ENCODE measurements at regions not wholly inside any gene's neighbourhood (a gene's known extent, or its start where the extent isn't known, plus 50 kb on each side); places are given as distances from the start of the nearest gene placed in this dataset.

GRCh38 chr2:129720360-129720759, 259.1 kb upstream of the RAB6C start:
- no peak overlapping the region for H3K4me3 ChIP-seq (ENCODE audit: low read depth, low read length)
- in situ Hi-C loops (cut with HindIII; ENCODE audit: low sequenced_read_pairs), result no loop called here
- no peak for TF ChIP-seq CTCF (IDR thresholded peaks at IDR 0.05; ENCODE audit: low read depth, low read length)
- no peak for DNase-seq (ENCODE audit: low read depth, low spot score)

GRCh38 chr2:129720761-129721160, 258.7 kb upstream of the RAB6C start:
- in situ Hi-C loops (cut with HindIII; ENCODE audit: low sequenced_read_pairs), result no loop called here
- no peak for DNase-seq (ENCODE audit: low read depth, low spot score)
- H3K4me3 ChIP-seq (ENCODE audit: low read depth, low read length), result no peak overlapping the region
- no peak for TF ChIP-seq CTCF (IDR thresholded peaks at IDR 0.05; ENCODE audit: low read depth, low read length)

GRCh38 chr2:129721236-129721635, 258.2 kb upstream of the RAB6C start:
- H3K4me3 ChIP-seq (ENCODE audit: low read depth, low read length), result no peak overlapping the region
- in situ Hi-C loops (cut with HindIII; ENCODE audit: low sequenced_read_pairs), result no loop called here
- DNase-seq (ENCODE audit: low read depth, low spot score), result no peak
- TF ChIP-seq CTCF (IDR thresholded peaks at IDR 0.05; ENCODE audit: low read depth, low read length), result no peak

GRCh38 chr2:129721846-129722245, 257.6 kb upstream of the RAB6C start:
- in situ Hi-C loops (cut with HindIII; ENCODE audit: low sequenced_read_pairs), result no loop called here
- DNase-seq (ENCODE audit: low read depth, low spot score), result no peak
- no peak overlapping the region for H3K4me3 ChIP-seq (ENCODE audit: low read depth, low read length)
- TF ChIP-seq CTCF (IDR thresholded peaks at IDR 0.05; ENCODE audit: low read depth, low read length), result no peak

- in situ Hi-C loops (cut with HindIII; ENCODE audit: low sequenced_read_pairs), result no loop called here
- DNase-seq (ENCODE audit: low read depth, low spot score), result no peak
- no peak overlapping the region for H3K4me3 ChIP-seq (ENCODE audit: low read depth, low read length)
- TF ChIP-seq CTCF (IDR thresholded peaks at IDR 0.05; ENCODE audit: low read depth, low read length), result no peak
These were observed 257.0 kb upstream of the RAB6C start for GRCh38 chr2:129722306-129723019.

- TF ChIP-seq CTCF (IDR thresholded peaks at IDR 0.05; ENCODE audit: low read depth, low read length), result no peak
- in situ Hi-C loops (cut with HindIII; ENCODE audit: low sequenced_read_pairs), result no loop called here
- H3K4me3 ChIP-seq (ENCODE audit: low read depth, low read length), result no peak overlapping the region
- DNase-seq (ENCODE audit: low read depth, low spot score), result no peak
These were observed 256.0 kb upstream of the RAB6C start for GRCh38 chr2:129723277-129724020.
